ENCODE measurements at regions not wholly inside any gene's neighbourhood (a gene's known extent, or its start where the extent isn't known, plus 50 kb on each side); places are given as distances from the start of the nearest gene placed in this dataset.

- no peak overlapping the region for H3K4me3 ChIP-seq (ENCODE audit: low read length)
- TF ChIP-seq CTCF (conservative IDR thresholded peaks at IDR 0.05; ENCODE audit: low read depth, low read length): no peak
- no peak for DNase-seq (ENCODE audit: low read depth)
Measured at GRCh38 chr13:59230484-59231264, 933.1 kb downstream of the DIAPH3 start.

GRCh38 chr13:59236309-59236919, 927.3 kb downstream of the DIAPH3 start:
- TF ChIP-seq CTCF (conservative IDR thresholded peaks at IDR 0.05; ENCODE audit: low read depth, low read length): no peak
- no peak for DNase-seq (ENCODE audit: low read depth)

GRCh38 chr13:59236944-59237343, 926.8 kb downstream of the DIAPH3 start:
- no peak overlapping the region for H3K4me3 ChIP-seq (ENCODE audit: low read length)
- DNase-seq (ENCODE audit: low read depth): no peak
- TF ChIP-seq CTCF (conservative IDR thresholded peaks at IDR 0.05; ENCODE audit: low read depth, low read length): no peak

More at GRCh38 chr13:59236309-59236919, 927.3 kb downstream of the DIAPH3 start:
- H3K4me3 ChIP-seq (ENCODE audit: low read length): no peak overlapping the region

- no peak overlapping the region for H3K4me3 ChIP-seq (ENCODE audit: low read length)
- no peak for TF ChIP-seq CTCF (conservative IDR thresholded peaks at IDR 0.05; ENCODE audit: low read depth, low read length)
- no peak for DNase-seq (ENCODE audit: low read depth)
Measured at GRCh38 chr13:59247171-59247570, 916.6 kb downstream of the DIAPH3 start.

- H3K4me3 ChIP-seq (ENCODE audit: low read length): no peak overlapping the region
- DNase-seq (ENCODE audit: low read depth): no peak
- TF ChIP-seq CTCF (conservative IDR thresholded peaks at IDR 0.05; ENCODE audit: low read depth, low read length): no peak
Measured at GRCh38 chr13:59250336-59251189, 913.2 kb downstream of the DIAPH3 start.

- no peak overlapping the region for H3K4me3 ChIP-seq (ENCODE audit: low read length)
- DNase-seq (ENCODE audit: low read depth): no peak
- no peak for TF ChIP-seq CTCF (conservative IDR thresholded peaks at IDR 0.05; ENCODE audit: low read depth, low read length)
Measured at GRCh38 chr13:59259165-59260000, 904.3 kb downstream of the DIAPH3 start.
